Mammary epithelial cell (primary cell): ENCODE measurements at regions not wholly inside any gene's neighbourhood (a gene's known extent, or its start where the extent isn't known, plus 50 kb on each side); places are given as distances from the start of the nearest gene placed in this dataset.

ENCODE experiments used
- CTCF ChIP-seq, 2 donors: IDR thresholded peaks in 1 of 2; conservative IDR thresholded peaks in 1 of 2; 2 replicates each; pipeline ENCODE4 v1.5.1; 2011 to 2012; ENCODE audit warnings: inconsistent platforms in 2 of 2, low read length in 2 of 2, mild to moderate bottlenecking in 2 of 2, control low read depth in 1 of 2, low read depth in 1 of 2; ENCODE audit not compliant: insufficient read depth in 1 of 2; ENCODE audit errors: extremely low read depth in 1 of 2
- EZH2 ChIP-seq: IDR thresholded peaks from 2 replicates; pipeline ENCODE4 v1.6.1; 2012; ENCODE audit warnings: low read length, inconsistent platforms, borderline replicate concordance

DNA sequence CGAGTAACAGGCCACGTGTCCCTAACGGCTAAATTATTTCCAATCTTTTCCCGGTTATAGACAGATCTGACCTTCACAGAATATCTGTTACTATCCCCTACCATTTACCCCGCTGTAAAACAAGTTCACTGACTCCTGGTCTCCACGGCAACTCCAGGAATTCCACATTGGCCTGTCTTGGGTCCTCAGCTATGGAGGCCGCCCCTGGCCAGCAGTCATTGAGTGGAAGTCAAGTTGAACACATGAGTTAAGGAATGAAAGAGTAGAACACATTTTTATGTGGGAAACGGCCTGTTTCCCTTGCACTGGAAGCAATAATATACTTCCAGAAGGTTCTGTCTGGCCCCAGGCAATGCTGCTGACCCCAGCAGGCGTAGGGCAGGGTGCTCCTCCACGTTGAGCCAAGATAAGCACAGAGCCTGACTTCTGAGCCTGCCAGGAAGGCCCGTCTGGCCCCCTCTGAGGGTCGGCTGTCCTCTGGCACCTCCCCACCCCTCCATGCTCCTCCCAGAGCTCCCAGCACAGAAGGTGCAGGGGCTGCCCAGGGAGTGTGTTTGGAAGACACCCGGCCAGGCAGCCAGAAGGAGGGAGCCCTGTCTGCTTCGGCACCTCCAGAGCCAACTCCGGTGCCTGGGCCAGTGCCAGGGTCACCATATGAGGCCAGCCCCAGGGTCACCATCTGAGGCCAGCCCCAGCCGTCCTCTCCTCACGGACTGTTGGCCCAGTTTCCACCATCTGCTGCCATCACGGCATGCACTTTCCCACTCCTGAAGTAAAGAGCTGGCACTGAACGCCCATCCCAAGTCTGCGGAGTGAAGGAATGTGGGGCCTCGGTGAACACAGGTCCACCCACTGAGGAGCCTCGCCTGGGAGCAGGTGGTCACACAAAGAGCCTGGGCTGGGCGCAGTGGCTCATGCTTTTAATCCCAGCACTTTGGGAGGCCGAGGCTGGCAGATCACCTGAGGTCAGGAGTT, 813.2 kb downstream of the BRD1 start:
- no peak for TF ChIP-seq CTCF (conservative IDR thresholded peaks at IDR 0.05 in 1 of 2, IDR thresholded peaks at IDR 0.05 in 1 of 2; ENCODE audit: extremely low read depth in 1 of 2, insufficient read depth in 1 of 2, low read depth in 1 of 2, low read length in 2 of 2)
- no peak for TF ChIP-seq EZH2
